PC-3 (cell line): ENCODE measurements at regions not wholly inside any gene's neighbourhood (a gene's known extent, or its start where the extent isn't known, plus 50 kb on each side); places are given as distances from the start of the nearest gene placed in this dataset.

ENCODE experiments used
- ATAC-seq: fragments of 200-7000 bp; cut with Tn5 transposase; 2 replicates; pipeline ENCODE4 v1.9.1; 2020; ENCODE audit warnings: mild to moderate bottlenecking, moderate library complexity
- BruUV-seq: library from RNA; stranded (reverse); fragments of 400-500 nt; replicated peaks from 2 replicates; lab custom pipeline; 2021; lab: Mats Ljungman, UMichigan
- CTCF ChIA-PET: fragments of 300-600 bp; sonication (Branson Sonifier 250); formaldehyde crosslinking; loops from one replicate; lab custom pipeline; 2022; ENCODE audit warnings: antibody characterized with exemption; lab: Charles Lee
- POLR2A ChIA-PET: fragments of 300-600 bp; sonication (Branson Sonifier 250); formaldehyde crosslinking; loops from one replicate; lab custom pipeline; 2022; ENCODE audit warnings: antibody characterized with exemption; ENCODE audit not compliant: unreplicated experiment; lab: Charles Lee
- DNase-seq: peaks from one replicate; pipeline ENCODE4 v3.0.0-alpha.2; 2015
- H2AFZ ChIP-seq: fragments of 300-600 bp; sonication (generic); 2 replicates; pipeline ENCODE4 v1.6.0; 2016; ENCODE audit warnings: antibody characterized with exemption, low read length
- H3F3A ChIP-seq: fragments of 300-600 bp; sonication (generic); one replicate; pipeline ENCODE4 v1.6.0; 2017; ENCODE audit warnings: antibody characterized with exemption, low read length, control low read depth, mild to moderate bottlenecking; ENCODE audit not compliant: unreplicated experiment
- H3K27ac ChIP-seq: fragments of 300-600 bp; sonication (generic); 2 replicates; pipeline ENCODE4 v1.5.1; 2016; ENCODE audit warnings: mild to moderate bottlenecking, low read length
- H3K27me3 ChIP-seq: fragments of 300-600 bp; sonication (generic); 2 replicates; pipeline ENCODE4 v1.6.1; 2016; ENCODE audit warnings: low read length, mixed read lengths
- H3K36me3 ChIP-seq: fragments of 300-600 bp; sonication (generic); 2 replicates; pipeline ENCODE4 v1.6.1; 2016; ENCODE audit warnings: low read depth, mixed run types, low read length, mixed read lengths
- H3K4me1 ChIP-seq: fragments of 300-600 bp; sonication (generic); 2 replicates; pipeline ENCODE4 v1.5.1; 2016; ENCODE audit warnings: low read length; ENCODE audit not compliant: insufficient read depth
- H3K4me2 ChIP-seq: fragments of 300-600 bp; sonication (generic); 2 replicates; pipeline ENCODE4 v1.6.0; 2016; ENCODE audit warnings: low read length
- H3K4me3 ChIP-seq: fragments of 300-600 bp; sonication (generic); 2 replicates; pipeline ENCODE4 v1.5.1; 2016; ENCODE audit warnings: mild to moderate bottlenecking, low read length, mixed read lengths
- H3K79me2 ChIP-seq: fragments of 300-600 bp; sonication (generic); 2 replicates; pipeline ENCODE4 v1.6.1; 2017; ENCODE audit warnings: low read length, mixed read lengths
- H3K9ac ChIP-seq: fragments of 300-600 bp; sonication (generic); 2 replicates; pipeline ENCODE4 v1.6.0; 2016; ENCODE audit warnings: mild to moderate bottlenecking, low read length
- H3K9me2 ChIP-seq: fragments of 300-600 bp; sonication (generic); replicated peaks from 2 replicates; pipeline ENCODE4 v1.6.1; 2016; ENCODE audit warnings: mixed run types, low read length, mixed read lengths
- H3K9me3 ChIP-seq: fragments of 300-600 bp; sonication (generic); 2 replicates; pipeline ENCODE4 v1.6.1; 2016; ENCODE audit warnings: low read length, mixed read lengths
- H4K20me1 ChIP-seq: fragments of 300-600 bp; sonication (generic); 2 replicates; pipeline ENCODE4 v1.6.1; 2016; ENCODE audit warnings: low read length, mixed read lengths
- EZH2 ChIP-seq: fragments of 300-600 bp; sonication (generic); IDR thresholded peaks from one replicate; pipeline ENCODE4 v1.6.1; 2017; ENCODE audit warnings: antibody characterized with exemption, mild to moderate bottlenecking, low read length; ENCODE audit not compliant: unreplicated experiment
- EZH2phosphoT487 ChIP-seq: fragments of 300-600 bp; sonication (generic); IDR thresholded peaks from 2 replicates; pipeline ENCODE4 v1.6.1; 2018; ENCODE audit warnings: mild to moderate bottlenecking, antibody characterized with exemption, low read length, borderline replicate concordance
- intact Hi-C: fragments of 100-400 bp; cut with micrococcal nuclease; formaldehyde crosslinking; loops from 2 replicates; pipeline ENCODE4 v1.9.0; 2023
- TF ChIP-seq, protein P1 (sequence below): fragments of 300-600 bp; sonication (generic); conservative IDR thresholded peaks from 2 replicates; pipeline ENCODE4 v1.5.1; 2017; ENCODE audit warnings: antibody characterized with exemption, low read depth, mild to moderate bottlenecking, low read length

DNA sequence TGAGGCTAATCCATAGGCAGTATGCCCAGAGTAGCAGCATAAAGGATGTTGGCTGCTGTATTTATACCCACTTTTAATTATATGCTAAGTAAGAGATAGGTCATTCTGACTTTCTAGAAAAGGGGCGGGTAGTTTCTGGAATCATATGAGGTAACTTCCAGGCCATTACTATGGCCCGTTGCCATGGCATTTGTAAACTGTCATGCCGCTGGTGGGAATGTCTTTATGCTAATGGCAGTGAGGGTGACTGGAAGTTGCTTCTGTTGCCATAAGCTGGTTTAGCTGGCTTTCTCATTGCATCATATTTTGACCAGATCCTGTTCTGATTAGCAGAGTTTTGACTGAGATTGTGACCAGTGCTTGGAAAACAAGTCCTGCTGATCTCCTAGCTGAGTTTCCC lies 929.6 kb upstream of the CDH8 start:
- TF ChIP-seq EZH2phosphoT487 (no peak), EZH2 (no peak)
- TF ChIP-seq, protein P1, sequence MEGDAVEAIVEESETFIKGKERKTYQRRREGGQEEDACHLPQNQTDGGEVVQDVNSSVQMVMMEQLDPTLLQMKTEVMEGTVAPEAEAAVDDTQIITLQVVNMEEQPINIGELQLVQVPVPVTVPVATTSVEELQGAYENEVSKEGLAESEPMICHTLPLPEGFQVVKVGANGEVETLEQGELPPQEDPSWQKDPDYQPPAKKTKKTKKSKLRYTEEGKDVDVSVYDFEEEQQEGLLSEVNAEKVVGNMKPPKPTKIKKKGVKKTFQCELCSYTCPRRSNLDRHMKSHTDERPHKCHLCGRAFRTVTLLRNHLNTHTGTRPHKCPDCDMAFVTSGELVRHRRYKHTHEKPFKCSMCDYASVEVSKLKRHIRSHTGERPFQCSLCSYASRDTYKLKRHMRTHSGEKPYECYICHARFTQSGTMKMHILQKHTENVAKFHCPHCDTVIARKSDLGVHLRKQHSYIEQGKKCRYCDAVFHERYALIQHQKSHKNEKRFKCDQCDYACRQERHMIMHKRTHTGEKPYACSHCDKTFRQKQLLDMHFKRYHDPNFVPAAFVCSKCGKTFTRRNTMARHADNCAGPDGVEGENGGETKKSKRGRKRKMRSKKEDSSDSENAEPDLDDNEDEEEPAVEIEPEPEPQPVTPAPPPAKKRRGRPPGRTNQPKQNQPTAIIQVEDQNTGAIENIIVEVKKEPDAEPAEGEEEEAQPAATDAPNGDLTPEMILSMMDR, result no peak
- Histone ChIP-seq H3K27me3 (no peaks in the 10 kb centered on the region), H3K9me2 (no peaks in the 10 kb centered on the region), H3K9ac (no peak overlapping the region), H2AFZ (no peak overlapping the region), H3K36me3 (no peaks in the 10 kb centered on the region), H3K4me1 (no peaks in the 10 kb centered on the region), H3F3A (no peaks in the 10 kb centered on the region), H3K4me2 (no peak overlapping the region), H3K79me2 (no peaks in the 10 kb centered on the region), H3K27ac (no peak overlapping the region), H3K9me3 (no peaks in the 10 kb centered on the region), H3K4me3 (no peak overlapping the region), H4K20me1 (no peaks in the 10 kb centered on the region)
- DNase-seq (no peak), ATAC-seq (no peak)
- POLR2A ChIA-PET, result no interaction called here
- CTCF ChIA-PET, result no interaction called here
- intact Hi-C loops, result no loop called here
- BruUV-seq, result no TSS peak

DNA sequence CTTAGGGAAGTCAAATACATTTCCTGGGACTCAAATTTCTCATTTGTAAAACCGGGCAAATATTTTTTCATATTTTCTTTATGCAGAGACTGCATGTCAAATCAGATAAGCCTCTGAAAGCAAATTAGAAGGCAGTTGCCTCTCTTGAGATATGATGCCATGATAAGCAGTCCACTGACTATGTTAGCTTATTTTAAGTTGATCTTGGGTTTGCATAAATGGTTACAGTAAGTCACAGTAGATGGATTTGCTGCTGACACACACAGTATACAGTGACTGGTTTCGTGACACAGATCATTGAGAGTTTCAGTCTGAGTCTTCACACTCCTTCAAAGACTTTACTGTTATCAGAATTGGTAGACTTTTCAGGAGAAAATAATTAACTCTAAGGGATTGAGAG lies 927.6 kb upstream of the CDH8 start:
- ChIA-PET POLR2A (no interaction called here), CTCF (no interaction called here)
- Histone ChIP-seq H3K79me2 (no peaks in the 10 kb centered on the region), H4K20me1 (no peaks in the 10 kb centered on the region), H3K9ac (no peak overlapping the region), H3K9me2 (no peaks in the 10 kb centered on the region), H3K27me3 (no peaks in the 10 kb centered on the region), H3K4me1 (no peaks in the 10 kb centered on the region), H3K36me3 (no peaks in the 10 kb centered on the region), H3K4me2 (no peak overlapping the region), H3K9me3 (no peaks in the 10 kb centered on the region), H2AFZ (no peak overlapping the region), H3K4me3 (no peak overlapping the region), H3K27ac (no peak overlapping the region), H3F3A (no peaks in the 10 kb centered on the region)
- no peak for DNase-seq
- no TSS peak for BruUV-seq
- intact Hi-C loops, result no loop called here
- no peak for TF ChIP-seq EZH2
- TF ChIP-seq EZH2phosphoT487, result no peak
- no peak for ATAC-seq

DNA sequence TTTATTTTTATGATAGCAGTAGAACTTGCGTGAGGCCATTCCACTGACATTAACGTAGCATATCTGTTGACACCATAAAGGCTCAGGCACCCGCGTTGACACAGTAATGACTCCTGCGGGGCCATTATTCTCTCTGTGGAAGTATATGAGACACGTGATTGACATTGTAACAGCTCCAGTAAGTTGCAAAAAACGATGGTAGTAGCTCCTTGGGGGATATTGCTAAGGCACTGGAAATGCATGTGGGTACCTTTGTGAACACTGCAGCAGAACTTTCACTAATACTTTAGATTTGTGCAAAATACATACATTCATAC lies 918.8 kb upstream of the CDH8 start:
- H3K4me2 ChIP-seq, result no peak overlapping the region
- H3K9me3 ChIP-seq, result no peaks in the 10 kb centered on the region
- no peak overlapping the region for H2AFZ ChIP-seq
- H4K20me1 ChIP-seq, result no peaks in the 10 kb centered on the region
- intact Hi-C loops, result no loop called here
- TF ChIP-seq EZH2 (no peak), EZH2phosphoT487 (no peak)
- TF ChIP-seq, protein P1, result no peak
- H3K9ac ChIP-seq, result no peak overlapping the region
- H3K27me3 ChIP-seq, result no peaks in the 10 kb centered on the region
- H3K36me3 ChIP-seq, result no peaks in the 10 kb centered on the region
- H3K79me2 ChIP-seq, result no peaks in the 10 kb centered on the region
- ChIA-PET CTCF (no interaction called here), POLR2A (no interaction called here)
- ATAC-seq (no peak), DNase-seq (no peak)
- H3F3A ChIP-seq, result no peaks in the 10 kb centered on the region
- BruUV-seq, result no TSS peak
- no peaks in the 10 kb centered on the region for H3K9me2 ChIP-seq
- no peak overlapping the region for H3K27ac ChIP-seq
- H3K4me1 ChIP-seq, result no peaks in the 10 kb centered on the region
- H3K4me3 ChIP-seq, result no peak overlapping the region
